Upper lobe of left lung (tissue), 4 donors: ENCODE measurements at regions not wholly inside any gene's neighbourhood (a gene's known extent, or its start where the extent isn't known, plus 50 kb on each side); places are given as distances from the start of the nearest gene placed in this dataset.

Experiments
- CTCF ChIP-seq, 6 experiments: fragments of 450-650 bp in 4 of 6; fragments of 200-600 bp in 2 of 6; sonication (generic) in 2 of 6; IDR thresholded peaks; one replicate each; pipeline ENCODE4 v1.5.1; 2016 to 2019; ENCODE audit warnings: antibody characterized with exemption in 6 of 6
- POLR2A ChIP-seq, 4 donors: fragments of 450-650 bp; IDR thresholded peaks; one replicate each; pipeline ENCODE4 v1.5.1; 2016 to 2017; ENCODE audit warnings: antibody characterized with exemption in 4 of 4, mild to moderate bottlenecking in 2 of 4

GRCh38 chr17:70763018-70763417 lies 593.7 kb downstream of the KCNJ2 start:
- TF ChIP-seq CTCF (IDR thresholded peaks at IDR 0.05) (no peak), POLR2A (IDR thresholded peaks at IDR 0.05) (no peak)
